ENCODE measurements at regions not wholly inside any gene's neighbourhood (a gene's known extent, or its start where the extent isn't known, plus 50 kb on each side); places are given as distances from the start of the nearest gene placed in this dataset.
"Not testable (repeated sequence)": the region's sequence is repeated elsewhere in the genome, so short reads cannot be mapped to it uniquely, and the experiment has no call there.

GRCh38 chr1:241447031-241447644, 72.4 kb downstream of the FH start:
- DNase-seq (ENCODE audit: low read depth, low spot score) = no peak
- Histone ChIP-seq H3K4me3 (no peak overlapping the region), H3K9ac (ENCODE audit: insufficient read length) (no peak overlapping the region), H3K9me3 (ENCODE audit: low read depth, low read length) (no peaks in the 10 kb centered on the region), H3K27ac (no peak overlapping the region), H3K36me3 (ENCODE audit: insufficient read depth, low read length) (no peaks in the 10 kb centered on the region)
- no peak for TF ChIP-seq FOXP2 (optimal IDR thresholded peaks at IDR 0.05; ENCODE audit: control extremely low read depth, extremely low read length, insufficient read depth)
- TF ChIP-seq POLR2AphosphoS5 (IDR thresholded peaks at IDR 0.05; ENCODE audit: borderline replicate concordance, low read depth, low read length) = no peak
- TF ChIP-seq EZH2 (IDR thresholded peaks at IDR 0.05) = no peak

DNA sequence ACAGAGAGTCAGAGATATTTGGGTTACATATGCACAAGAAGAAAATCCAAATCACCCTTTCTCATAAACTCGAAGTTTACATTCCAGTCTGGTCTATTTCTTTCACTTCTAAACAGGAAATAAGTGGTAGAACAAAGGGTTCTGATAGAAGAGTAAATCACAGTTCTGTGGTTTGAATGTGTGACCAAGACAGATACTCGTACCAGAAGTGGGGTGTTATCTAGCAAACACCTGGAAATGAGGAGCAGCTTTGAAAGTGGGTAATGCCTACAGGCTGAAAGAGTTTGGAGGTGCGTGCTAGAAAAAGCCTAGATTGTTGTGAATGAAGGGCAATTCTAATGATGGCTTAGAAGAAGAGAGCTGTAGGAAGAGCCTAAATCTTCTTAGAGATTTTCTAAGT, 74.7 kb downstream of the FH start:
- Histone ChIP-seq H3K4me3 (no peak overlapping the region), H3K9me3 (ENCODE audit: low read depth, low read length) (no peaks in the 10 kb centered on the region), H3K9ac (ENCODE audit: insufficient read length) (no peak overlapping the region), H3K36me3 (ENCODE audit: insufficient read depth, low read length) (no peaks in the 10 kb centered on the region), H3K27ac (no peak overlapping the region)
- DNase-seq (ENCODE audit: low read depth, low spot score) = no peak
- TF ChIP-seq EZH2 (IDR thresholded peaks at IDR 0.05) (no peak), FOXP2 (optimal IDR thresholded peaks at IDR 0.05; ENCODE audit: control extremely low read depth, extremely low read length, insufficient read depth) (no peak), POLR2AphosphoS5 (IDR thresholded peaks at IDR 0.05; ENCODE audit: borderline replicate concordance, low read depth, low read length) (no peak)

- TF ChIP-seq EZH2 (IDR thresholded peaks at IDR 0.05) = no peak
- TF ChIP-seq FOXP2 (optimal IDR thresholded peaks at IDR 0.05; ENCODE audit: control extremely low read depth, extremely low read length, insufficient read depth) = no peak
- no peak for TF ChIP-seq POLR2AphosphoS5 (IDR thresholded peaks at IDR 0.05; ENCODE audit: borderline replicate concordance, low read depth, low read length)
- no peaks in the 10 kb centered on the region for H3K36me3 ChIP-seq (ENCODE audit: insufficient read depth, low read length)
- no peak overlapping the region for H3K27ac ChIP-seq
- no peak overlapping the region for H3K9ac ChIP-seq (ENCODE audit: insufficient read length)
- H3K4me3 ChIP-seq = no peak overlapping the region
- DNase-seq (ENCODE audit: low read depth, low spot score) = no peak
- H3K9me3 ChIP-seq (ENCODE audit: low read depth, low read length) = no peaks in the 10 kb centered on the region
These were observed 76.0 kb downstream of the FH start for GRCh38 chr1:241443561-241443960.

GRCh38 chr1:241442686-241443085, 76.9 kb downstream of the FH start:
- no peak overlapping the region for H3K4me3 ChIP-seq
- no peak overlapping the region for H3K27ac ChIP-seq
- no peak for TF ChIP-seq FOXP2 (optimal IDR thresholded peaks at IDR 0.05; ENCODE audit: control extremely low read depth, extremely low read length, insufficient read depth)
- TF ChIP-seq EZH2 (IDR thresholded peaks at IDR 0.05) = no peak
- TF ChIP-seq POLR2AphosphoS5 (IDR thresholded peaks at IDR 0.05; ENCODE audit: borderline replicate concordance, low read depth, low read length) = no peak
- H3K9ac ChIP-seq (ENCODE audit: insufficient read length) = no peak overlapping the region
- H3K9me3 ChIP-seq (ENCODE audit: low read depth, low read length) = no peaks in the 10 kb centered on the region
- no peak for DNase-seq (ENCODE audit: low read depth, low spot score)
- no peaks in the 10 kb centered on the region for H3K36me3 ChIP-seq (ENCODE audit: insufficient read depth, low read length)

- Histone ChIP-seq H3K9me3 (ENCODE audit: low read depth, low read length) (no peaks in the 10 kb centered on the region), H3K4me3 (no peak overlapping the region), H3K27ac (no peak overlapping the region), H3K36me3 (ENCODE audit: insufficient read depth, low read length) (no peaks in the 10 kb centered on the region), H3K9ac (ENCODE audit: insufficient read length) (no peak overlapping the region)
- DNase-seq (ENCODE audit: low read depth, low spot score) = no peak
- TF ChIP-seq EZH2 (IDR thresholded peaks at IDR 0.05) (no peak), FOXP2 (optimal IDR thresholded peaks at IDR 0.05; ENCODE audit: control extremely low read depth, extremely low read length, insufficient read depth) (no peak), POLR2AphosphoS5 (IDR thresholded peaks at IDR 0.05; ENCODE audit: borderline replicate concordance, low read depth, low read length) (no peak)
These were observed 78.7 kb downstream of the FH start for GRCh38 chr1:241440904-241441303.

DNA sequence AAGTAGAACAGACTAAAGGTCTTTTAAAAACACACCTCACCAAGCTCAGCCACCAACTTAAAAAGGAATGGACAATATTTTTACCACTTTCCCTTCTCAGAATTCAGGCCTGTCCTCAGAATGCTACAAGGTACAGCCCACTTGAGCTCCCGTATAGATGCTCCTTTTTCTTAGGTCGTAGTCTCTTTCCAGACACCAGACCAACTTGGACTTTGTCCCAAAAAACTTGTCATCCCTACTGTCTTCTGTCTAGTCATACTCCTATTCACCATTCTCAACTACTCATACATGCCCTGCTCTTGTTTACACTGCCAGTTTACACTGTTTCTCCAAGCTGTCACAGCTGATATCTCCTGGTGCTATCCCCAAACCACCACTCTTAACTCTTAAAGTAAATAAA, 80.9 kb downstream of the FH start:
- H3K9ac ChIP-seq (ENCODE audit: insufficient read length); DNase-seq (ENCODE audit: low read depth, low spot score); H3K36me3 ChIP-seq (ENCODE audit: insufficient read depth, low read length); H3K4me3 ChIP-seq; H3K27ac ChIP-seq; H3K9me3 ChIP-seq (ENCODE audit: low read depth, low read length): not testable (repeated sequence)

- H3K36me3 ChIP-seq (ENCODE audit: insufficient read depth, low read length) = no peaks in the 10 kb centered on the region
These were observed 75.2 kb upstream of the RGS7 start for GRCh38 chr1:241432241-241432640.

DNA sequence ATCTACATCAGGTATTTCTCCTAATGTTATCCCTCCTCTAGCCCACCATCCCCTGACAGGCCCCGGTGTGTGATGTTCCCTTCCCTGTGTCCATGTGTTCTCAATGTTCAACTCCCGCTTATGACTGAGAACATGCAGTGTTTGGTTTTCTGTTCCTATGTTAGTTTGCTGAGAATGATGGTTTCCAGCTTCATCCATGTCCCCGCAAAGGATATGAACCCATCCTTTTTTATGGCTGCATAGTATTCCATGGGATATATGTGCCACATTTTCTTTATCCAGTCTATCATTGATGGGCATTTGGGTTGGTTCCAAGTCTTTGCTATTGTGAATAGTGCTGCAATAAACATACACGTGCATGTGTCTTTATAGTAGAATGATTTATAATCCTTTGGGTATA, 68.1 kb upstream of the RGS7 start:
- H3K27ac ChIP-seq; DNase-seq (ENCODE audit: low read depth, low spot score); H3K9me3 ChIP-seq (ENCODE audit: low read depth, low read length); H3K36me3 ChIP-seq (ENCODE audit: insufficient read depth, low read length); H3K4me3 ChIP-seq; H3K9ac ChIP-seq (ENCODE audit: insufficient read length): not testable (repeated sequence)

More at GRCh38 chr1:241432241-241432640, 75.2 kb upstream of the RGS7 start:
- TF ChIP-seq POLR2AphosphoS5 (IDR thresholded peaks at IDR 0.05; ENCODE audit: borderline replicate concordance, low read depth, low read length) (no peak), EZH2 (IDR thresholded peaks at IDR 0.05) (no peak), FOXP2 (optimal IDR thresholded peaks at IDR 0.05; ENCODE audit: control extremely low read depth, extremely low read length, insufficient read depth) (no peak)
- H3K27ac ChIP-seq = no peak overlapping the region
- H3K9ac ChIP-seq (ENCODE audit: insufficient read length) = no peak overlapping the region
- DNase-seq (ENCODE audit: low read depth, low spot score) = no peak
- no peaks in the 10 kb centered on the region for H3K9me3 ChIP-seq (ENCODE audit: low read depth, low read length)
- H3K4me3 ChIP-seq = no peak overlapping the region

DNA sequence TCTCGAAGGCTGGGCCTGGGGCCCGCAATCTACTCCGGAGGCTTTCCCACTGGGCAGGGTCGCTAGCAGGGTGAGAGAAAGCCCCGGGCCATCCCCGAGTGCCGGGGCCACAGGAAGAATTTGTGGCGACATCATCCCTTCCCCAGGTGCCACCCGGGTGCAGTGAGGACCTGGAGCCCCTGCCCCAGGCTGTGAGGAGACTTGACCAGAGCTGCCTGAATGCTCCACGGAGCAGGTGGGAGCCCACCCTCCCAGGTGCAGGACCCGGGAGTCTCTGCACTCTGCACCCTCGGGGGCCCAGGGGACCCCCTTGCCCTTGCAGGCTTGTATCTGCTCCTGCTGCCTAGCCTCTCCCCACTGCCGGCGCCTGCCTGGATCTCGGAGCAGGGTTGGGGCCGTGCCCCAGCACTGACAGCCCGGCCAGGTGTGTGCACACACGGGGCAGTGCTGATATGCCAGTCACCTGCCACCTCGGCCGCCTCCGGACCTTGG, 67.5 kb upstream of the RGS7 start:
- DNase-seq (ENCODE audit: low read depth, low spot score) = no peak
- Histone ChIP-seq H3K36me3 (ENCODE audit: insufficient read depth, low read length) (no peaks in the 10 kb centered on the region), H3K9ac (ENCODE audit: insufficient read length) (no peak overlapping the region), H3K4me3 (0 out of 2 replicates have a peak overlapping the region, but pooled peaks have one; percentile 22), H3K9me3 (ENCODE audit: low read depth, low read length) (no peaks in the 10 kb centered on the region), H3K27ac (no peak overlapping the region)
- TF ChIP-seq EZH2 (IDR thresholded peaks at IDR 0.05) (no peak), POLR2AphosphoS5 (IDR thresholded peaks at IDR 0.05; ENCODE audit: borderline replicate concordance, low read depth, low read length) (no peak), FOXP2 (optimal IDR thresholded peaks at IDR 0.05; ENCODE audit: control extremely low read depth, extremely low read length, insufficient read depth) (no peak)

Data from SK-N-MC (cell line).